ENCODE measurements at regions not wholly inside any gene's neighbourhood (a gene's known extent, or its start where the extent isn't known, plus 50 kb on each side); places are given as distances from the start of the nearest gene placed in this dataset.
"Not testable (repeated sequence)": the region's sequence is repeated elsewhere in the genome, so short reads cannot be mapped to it uniquely, and the experiment has no call there.

GRCh38 chr2:87525497-87525991 is 222.3 kb upstream of the PLGLB2 start:
- H3K27me3 ChIP-seq; intact Hi-C loops (cut with DNase I; ENCODE audit: low total_unique reads); H3K4me1 ChIP-seq; ATAC-seq; H3K4me3 ChIP-seq; H3K27ac ChIP-seq; DNase-seq; in situ Hi-C loops (cut with MboI; ENCODE audit: low sequenced_read_pairs in 4 of 4); H3K36me3 ChIP-seq; H3K9me3 ChIP-seq: not testable (repeated sequence)

- H3K4me3 ChIP-seq; H3K36me3 ChIP-seq; DNase-seq; H3K27me3 ChIP-seq; H3K27ac ChIP-seq; H3K4me1 ChIP-seq; intact Hi-C loops (cut with DNase I; ENCODE audit: low total_unique reads); in situ Hi-C loops (cut with MboI; ENCODE audit: low sequenced_read_pairs in 4 of 4); H3K9me3 ChIP-seq; ATAC-seq: not testable (repeated sequence)
Observed at GRCh38 chr2:87526258-87526657, 221.6 kb upstream of the PLGLB2 start.

GRCh38 chr2:87531968-87532715 is 215.7 kb upstream of the PLGLB2 start:
- H3K27me3 ChIP-seq; H3K4me1 ChIP-seq; H3K4me3 ChIP-seq; DNase-seq; in situ Hi-C loops (cut with MboI; ENCODE audit: low sequenced_read_pairs in 4 of 4); H3K9me3 ChIP-seq; H3K27ac ChIP-seq; H3K36me3 ChIP-seq; intact Hi-C loops (cut with DNase I; ENCODE audit: low total_unique reads); ATAC-seq: not testable (repeated sequence)

- H3K9me3 ChIP-seq; H3K27ac ChIP-seq; intact Hi-C loops (cut with DNase I; ENCODE audit: low total_unique reads); H3K4me3 ChIP-seq; DNase-seq; in situ Hi-C loops (cut with MboI; ENCODE audit: low sequenced_read_pairs in 4 of 4); H3K4me1 ChIP-seq; H3K36me3 ChIP-seq; H3K27me3 ChIP-seq: not testable (repeated sequence)
- peak in 1 of 2 donors; percentile 42 for ATAC-seq
Observed at GRCh38 chr2:87533390-87534272, 214.3 kb upstream of the PLGLB2 start.

GRCh38 chr2:87534273-87534889 is 213.5 kb upstream of the PLGLB2 start:
- in situ Hi-C loops (cut with MboI; ENCODE audit: low sequenced_read_pairs in 4 of 4); H3K4me3 ChIP-seq; H3K4me1 ChIP-seq; H3K9me3 ChIP-seq; H3K27me3 ChIP-seq; H3K27ac ChIP-seq; H3K36me3 ChIP-seq; intact Hi-C loops (cut with DNase I; ENCODE audit: low total_unique reads); DNase-seq: not testable (repeated sequence)
- ATAC-seq: peak; percentile 55 to 75

- DNase-seq; H3K36me3 ChIP-seq; H3K9me3 ChIP-seq; H3K27ac ChIP-seq; ATAC-seq; intact Hi-C loops (cut with DNase I; ENCODE audit: low total_unique reads); H3K4me3 ChIP-seq; H3K4me1 ChIP-seq; H3K27me3 ChIP-seq; in situ Hi-C loops (cut with MboI; ENCODE audit: low sequenced_read_pairs in 4 of 4): not testable (repeated sequence)
Observed at GRCh38 chr2:87536427-87536826, 211.5 kb upstream of the PLGLB2 start.

GRCh38 chr2:87537251-87537671 is 210.6 kb upstream of the PLGLB2 start:
- in situ Hi-C loops (cut with MboI; ENCODE audit: low sequenced_read_pairs in 4 of 4); H3K27ac ChIP-seq; H3K36me3 ChIP-seq; DNase-seq; ATAC-seq; H3K4me1 ChIP-seq; H3K4me3 ChIP-seq; intact Hi-C loops (cut with DNase I; ENCODE audit: low total_unique reads); H3K9me3 ChIP-seq; H3K27me3 ChIP-seq: not testable (repeated sequence)

DNA sequence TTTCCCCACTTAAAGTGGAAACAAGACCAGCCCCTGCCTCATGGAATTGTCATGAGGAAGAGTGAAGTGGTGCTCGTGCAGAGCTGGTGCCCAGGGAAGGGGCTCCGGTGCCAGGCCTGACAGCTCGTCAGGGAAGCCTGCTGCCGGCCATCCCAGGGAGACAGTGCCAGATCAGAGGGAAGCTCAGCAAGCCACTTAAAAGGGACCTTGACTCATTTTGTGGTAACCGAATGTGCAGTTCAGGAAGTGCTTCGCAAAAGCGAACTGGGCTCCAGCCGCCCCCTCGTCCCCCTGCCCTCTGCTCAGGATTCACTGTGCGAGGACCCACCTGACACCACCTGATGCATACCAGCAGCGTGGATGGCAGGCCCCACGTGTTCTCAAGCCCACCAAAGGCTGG is 209.6 kb upstream of the PLGLB2 start:
- H3K27me3 ChIP-seq; H3K36me3 ChIP-seq; in situ Hi-C loops (cut with MboI; ENCODE audit: low sequenced_read_pairs in 4 of 4); ATAC-seq; H3K27ac ChIP-seq; H3K4me1 ChIP-seq; H3K9me3 ChIP-seq; H3K4me3 ChIP-seq; DNase-seq; intact Hi-C loops (cut with DNase I; ENCODE audit: low total_unique reads): not testable (repeated sequence)

DNA sequence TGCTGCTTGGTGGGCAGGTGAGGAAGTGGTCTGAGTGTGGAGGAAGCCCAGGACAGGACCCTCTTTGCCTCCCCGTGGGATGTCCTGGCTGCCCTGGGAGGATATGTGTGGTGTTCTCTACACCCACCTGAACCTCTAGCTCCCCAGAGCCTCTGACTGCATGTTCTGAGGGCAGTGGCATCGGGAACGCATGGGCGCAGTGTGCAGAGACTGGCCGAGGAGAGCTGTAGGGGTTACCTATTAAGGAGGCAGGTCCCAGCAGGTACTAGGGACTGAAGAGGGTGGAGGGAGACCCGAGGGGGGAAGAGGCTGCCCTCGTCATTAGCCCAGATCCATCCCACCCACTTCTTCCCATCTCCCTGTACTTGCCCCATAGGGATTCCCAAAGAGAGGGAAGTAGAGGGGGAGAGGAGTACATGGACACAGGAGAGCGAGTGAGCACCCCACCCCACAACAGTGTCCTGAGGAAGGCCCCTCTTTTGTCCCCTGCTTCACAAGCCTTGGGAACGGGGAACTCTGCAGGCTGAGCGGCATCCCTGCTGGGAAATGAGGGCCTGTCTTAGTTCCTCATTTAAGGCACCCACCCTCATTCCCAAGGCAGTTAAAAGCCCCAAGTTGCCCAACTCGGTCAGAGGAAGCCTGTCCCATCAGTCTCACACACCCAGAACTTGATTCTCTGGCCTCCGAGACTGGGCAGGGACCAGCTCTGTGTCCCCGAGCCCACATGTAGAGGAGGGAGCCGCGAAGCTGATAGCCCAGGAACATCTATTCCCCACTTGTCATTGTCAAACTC is 208.5 kb upstream of the PLGLB2 start:
- H3K9me3 ChIP-seq; H3K4me1 ChIP-seq; H3K27ac ChIP-seq; intact Hi-C loops (cut with DNase I; ENCODE audit: low total_unique reads); in situ Hi-C loops (cut with MboI; ENCODE audit: low sequenced_read_pairs in 4 of 4); H3K36me3 ChIP-seq; H3K4me3 ChIP-seq; ATAC-seq; DNase-seq; H3K27me3 ChIP-seq: not testable (repeated sequence)

- intact Hi-C loops (cut with DNase I; ENCODE audit: low total_unique reads): not testable (repeated sequence)
Observed at GRCh38 chr2:87540242-87540641, 207.6 kb upstream of the PLGLB2 start.

More at GRCh38 chr2:87540242-87540641, 207.6 kb upstream of the PLGLB2 start:
- H3K27ac ChIP-seq; DNase-seq; in situ Hi-C loops (cut with MboI; ENCODE audit: low sequenced_read_pairs in 4 of 4); H3K36me3 ChIP-seq; H3K4me3 ChIP-seq; ATAC-seq; H3K4me1 ChIP-seq; H3K9me3 ChIP-seq; H3K27me3 ChIP-seq: not testable (repeated sequence)
